OCI-LY7 (cell line): ENCODE measurements at regions not wholly inside any gene's neighbourhood (a gene's known extent, or its start where the extent isn't known, plus 50 kb on each side); places are given as distances from the start of the nearest gene placed in this dataset.

Experiments used
- BruUV-seq: library from RNA; stranded (reverse); fragments of 400-500 nt; replicated peaks from 2 replicates; lab custom pipeline; 2021; lab: Mats Ljungman, UMichigan
- CTCF ChIA-PET: fragments of 300-600 bp; sonication (Branson Sonifier 250); formaldehyde crosslinking; loops from one replicate; lab custom pipeline; 2022; ENCODE audit warnings: antibody characterized with exemption; ENCODE audit not compliant: unreplicated experiment; lab: Charles Lee
- POLR2A ChIA-PET: fragments of 300-600 bp; sonication (Branson Sonifier 250); formaldehyde crosslinking; loops from one replicate; lab custom pipeline; 2022; ENCODE audit warnings: antibody characterized with exemption; lab: Charles Lee
- DNase-seq: peaks from one replicate; pipeline ENCODE4 v3.0.0-alpha.2; 2015; ENCODE audit warnings: low spot score
- H2AFZ ChIP-seq: fragments of 200-600 bp; sonication (generic), shearing (Covaris generic); 2 replicates; pipeline ENCODE4 v1.6.1; 2014; ENCODE audit warnings: mild to moderate bottlenecking, antibody characterized with exemption, low read length, moderate library complexity
- H3K27ac ChIP-seq: fragments of 200-600 bp; sonication (generic); 2 replicates; pipeline ENCODE4 v1.5.1; 2014; ENCODE audit warnings: mixed run types, low read depth, mild to moderate bottlenecking, moderate library complexity, low read length, inconsistent platforms; ENCODE audit not compliant: poor library complexity, severe bottlenecking
- H3K36me3 ChIP-seq: fragments of 200-600 bp; sonication (generic); 2 replicates; pipeline ENCODE4 v1.6.1; 2014; ENCODE audit warnings: mild to moderate bottlenecking, antibody characterized with exemption, low read length, moderate library complexity, mixed read lengths; ENCODE audit not compliant: insufficient read depth
- H3K4me1 ChIP-seq: fragments of 200-600 bp; sonication (generic); 2 replicates; pipeline ENCODE4 v1.5.1; 2014; ENCODE audit warnings: mild to moderate bottlenecking, low read length; ENCODE audit not compliant: insufficient read depth, poor library complexity, severe bottlenecking
- H3K4me2 ChIP-seq: fragments of 200-600 bp; sonication (generic); 2 replicates; pipeline ENCODE4 v1.6.1; 2014; ENCODE audit warnings: mild to moderate bottlenecking, low read length
- H3K4me3 ChIP-seq: fragments of 200-600 bp; sonication (generic); 2 replicates; pipeline ENCODE4 v1.5.1; 2014; ENCODE audit warnings: mild to moderate bottlenecking, low read depth, low read length; ENCODE audit not compliant: poor library complexity, severe bottlenecking
- H3K79me2 ChIP-seq: fragments of 200-600 bp; sonication (generic); 2 replicates; pipeline ENCODE4 v1.6.1; 2016; ENCODE audit warnings: low read depth, mild to moderate bottlenecking, low read length, moderate library complexity, mixed read lengths; ENCODE audit not compliant: insufficient read depth
- H3K9me2 ChIP-seq: fragments of 200-600 bp; sonication (generic); 2 replicates; pipeline ENCODE4 v1.6.1; 2016; ENCODE audit warnings: mild to moderate bottlenecking, low read length, mixed read lengths; ENCODE audit not compliant: insufficient read depth
- H3K9me3 ChIP-seq: fragments of 200-600 bp; sonication (generic); 2 replicates; pipeline ENCODE4 v1.6.1; 2014; ENCODE audit warnings: mild to moderate bottlenecking, mixed run types, low read length, mixed read lengths
- H4K20me1 ChIP-seq: fragments of 200-600 bp; sonication (generic); 2 replicates; pipeline ENCODE4 v1.6.1; 2014; ENCODE audit warnings: mild to moderate bottlenecking, antibody characterized with exemption, low read length, moderate library complexity, mixed read lengths; ENCODE audit not compliant: insufficient read depth
- CTCF ChIP-seq: fragments of 200-600 bp; sonication (generic); conservative IDR thresholded peaks from 2 replicates; pipeline ENCODE4 v1.5.1; 2014; ENCODE audit warnings: mild to moderate bottlenecking, antibody characterized with exemption, low read length, moderate library complexity, mixed read lengths
- EZH2phosphoT487 ChIP-seq: fragments of 200-600 bp; sonication (generic); IDR thresholded peaks from 2 replicates; pipeline ENCODE4 v1.6.1; 2018; ENCODE audit warnings: low read depth, borderline replicate concordance, mild to moderate bottlenecking, mixed run types, antibody characterized with exemption, low read length, moderate library complexity, mixed read lengths
- intact Hi-C: fragments of 100-400 bp; cut with micrococcal nuclease; formaldehyde crosslinking; loops from one replicate; pipeline ENCODE4 v1.10.0; 2022; ENCODE audit not compliant: unreplicated experiment

DNA sequence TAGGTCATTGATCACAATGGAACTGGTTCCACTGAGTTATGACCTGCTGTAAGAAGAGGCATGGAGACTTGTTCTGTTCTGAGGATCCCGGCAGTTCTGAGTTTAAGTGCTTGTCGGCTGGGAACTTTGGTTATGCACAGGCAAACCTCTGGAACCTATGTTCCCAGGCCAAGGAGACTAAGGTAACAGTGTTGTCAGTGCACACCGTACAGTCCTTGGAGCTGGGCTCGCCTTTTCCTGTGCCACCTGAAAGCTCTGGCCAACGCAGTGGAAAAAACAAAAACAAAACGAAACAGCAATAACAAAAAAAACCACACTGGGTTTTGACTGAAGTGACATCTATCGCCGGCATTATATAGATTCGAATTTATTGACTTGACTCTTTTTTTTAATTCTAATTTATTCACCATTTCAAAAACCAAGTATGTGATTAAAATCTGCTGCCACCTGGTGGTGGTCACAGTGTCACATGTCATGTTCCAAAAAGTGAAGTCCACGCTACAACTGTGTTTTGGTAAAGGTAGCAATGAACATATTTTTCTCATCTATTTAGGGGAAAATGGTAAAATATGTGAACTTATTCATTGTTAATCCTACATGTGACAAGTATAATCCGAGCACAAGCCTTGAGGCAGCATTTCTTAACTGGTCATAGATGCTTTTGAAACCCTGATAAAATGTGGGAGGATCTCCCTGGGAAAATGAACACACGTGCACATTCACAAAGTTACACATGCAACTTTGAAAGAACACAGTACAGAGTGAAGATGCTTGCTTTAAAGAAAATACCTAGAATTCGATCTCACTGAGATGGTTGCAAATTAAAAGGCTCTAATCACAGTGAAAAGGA lies 113.8 kb upstream of the PPP2R2D start:
- Histone ChIP-seq H3K36me3 (no peaks in the 10 kb centered on the region), H3K9me3 (0 out of 2 replicates have a peak, but pooled peaks cover 7% of the 10 kb centered on the region), H4K20me1 (no peaks in the 10 kb centered on the region), H2AFZ (no peak overlapping the region), H3K4me2 (no peak overlapping the region), H3K9me2 (no peaks in the 10 kb centered on the region), H3K79me2 (no peaks in the 10 kb centered on the region), H3K4me3 (no peak overlapping the region), H3K27ac (no peak overlapping the region), H3K4me1 (no peaks in the 10 kb centered on the region)
- TF ChIP-seq EZH2phosphoT487 (no peak), CTCF (peak; percentile 94)
- ChIA-PET POLR2A (no interaction called here), CTCF (no interaction called here)
- BruUV-seq, result no TSS peak
- intact Hi-C loops, result loop anchor here (2.0 kb wide), 1 partner anchor 332 kb away; no protein-coding TSS in a partner anchor
- peak; percentile 52 for DNase-seq

GRCh38 chr10:131787961-131788360 lies 112.8 kb upstream of the PPP2R2D start:
- POLR2A ChIA-PET, result interaction anchor here (0.5 kb wide), 1 partner anchor 338 kb away, joined by 4 read pairs; no protein-coding TSS in a partner anchor
- no TSS peak for BruUV-seq

More at GRCh38 chr10:131787961-131788360, 112.8 kb upstream of the PPP2R2D start:
- Histone ChIP-seq H3K4me3 (no peak overlapping the region), H3K9me3 (0 out of 2 replicates have a peak, but pooled peaks cover 7% of the 10 kb centered on the region), H3K4me1 (no peaks in the 10 kb centered on the region), H3K79me2 (no peaks in the 10 kb centered on the region), H3K4me2 (no peak overlapping the region), H3K27ac (no peak overlapping the region), H4K20me1 (no peaks in the 10 kb centered on the region), H3K36me3 (no peaks in the 10 kb centered on the region), H3K9me2 (no peaks in the 10 kb centered on the region), H2AFZ (no peak overlapping the region)
- intact Hi-C loops, result loop anchor here (2.0 kb wide), 1 partner anchor 333 kb away; no protein-coding TSS in a partner anchor
- CTCF ChIA-PET, result interaction anchor here (0.5 kb wide), 1 partner anchor 366 kb away, joined by 3 read pairs; no protein-coding TSS in a partner anchor
- TF ChIP-seq CTCF, result no peak
- no peak for TF ChIP-seq EZH2phosphoT487
- DNase-seq, result no peak
